ENCODE measurements at regions not wholly inside any gene's neighbourhood (a gene's known extent, or its start where the extent isn't known, plus 50 kb on each side); places are given as distances from the start of the nearest gene placed in this dataset.

- no peak for TF ChIP-seq CTCF (conservative IDR thresholded peaks at IDR 0.05; ENCODE audit: low read depth, low read length)
- TF ChIP-seq EZH2 (IDR thresholded peaks at IDR 0.05; ENCODE audit: low read length, unreplicated experiment) = no peak
Observed at GRCh38 chr5:60509519-60509918, 190.4 kb downstream of the DEPDC1B start.
